ENCODE measurements at regions not wholly inside any gene's neighbourhood (a gene's known extent, or its start where the extent isn't known, plus 50 kb on each side); places are given as distances from the start of the nearest gene placed in this dataset.

GRCh38 chr18:22282311-22283115, 113.1 kb downstream of the GATA6 start:
- no peak for TF ChIP-seq CTCF (IDR thresholded peaks at IDR 0.05)
- TF ChIP-seq POLR2AphosphoS5 (IDR thresholded peaks at IDR 0.05): no peak
- TF ChIP-seq POLR2A (IDR thresholded peaks at IDR 0.05): no peak

Measured in prostate gland (tissue), 2 donors.